DND-41 (cell line): ENCODE measurements at regions not wholly inside any gene's neighbourhood (a gene's known extent, or its start where the extent isn't known, plus 50 kb on each side); places are given as distances from the start of the nearest gene placed in this dataset.

Experiments
- CTCF ChIP-seq: IDR thresholded peaks from 2 replicates; pipeline ENCODE4 v1.5.1; 2012; ENCODE audit warnings: borderline replicate concordance, low read length, moderate library complexity, mild to moderate bottlenecking; ENCODE audit not compliant: poor library complexity, severe bottlenecking; ENCODE audit errors: extremely low read depth
- EZH2 ChIP-seq: IDR thresholded peaks from 3 replicates; pipeline ENCODE4 v1.6.1; 2012; ENCODE audit warnings: borderline replicate concordance, low read depth, mild to moderate bottlenecking, moderate library complexity, low read length, inconsistent platforms; ENCODE audit not compliant: severe bottlenecking

DNA sequence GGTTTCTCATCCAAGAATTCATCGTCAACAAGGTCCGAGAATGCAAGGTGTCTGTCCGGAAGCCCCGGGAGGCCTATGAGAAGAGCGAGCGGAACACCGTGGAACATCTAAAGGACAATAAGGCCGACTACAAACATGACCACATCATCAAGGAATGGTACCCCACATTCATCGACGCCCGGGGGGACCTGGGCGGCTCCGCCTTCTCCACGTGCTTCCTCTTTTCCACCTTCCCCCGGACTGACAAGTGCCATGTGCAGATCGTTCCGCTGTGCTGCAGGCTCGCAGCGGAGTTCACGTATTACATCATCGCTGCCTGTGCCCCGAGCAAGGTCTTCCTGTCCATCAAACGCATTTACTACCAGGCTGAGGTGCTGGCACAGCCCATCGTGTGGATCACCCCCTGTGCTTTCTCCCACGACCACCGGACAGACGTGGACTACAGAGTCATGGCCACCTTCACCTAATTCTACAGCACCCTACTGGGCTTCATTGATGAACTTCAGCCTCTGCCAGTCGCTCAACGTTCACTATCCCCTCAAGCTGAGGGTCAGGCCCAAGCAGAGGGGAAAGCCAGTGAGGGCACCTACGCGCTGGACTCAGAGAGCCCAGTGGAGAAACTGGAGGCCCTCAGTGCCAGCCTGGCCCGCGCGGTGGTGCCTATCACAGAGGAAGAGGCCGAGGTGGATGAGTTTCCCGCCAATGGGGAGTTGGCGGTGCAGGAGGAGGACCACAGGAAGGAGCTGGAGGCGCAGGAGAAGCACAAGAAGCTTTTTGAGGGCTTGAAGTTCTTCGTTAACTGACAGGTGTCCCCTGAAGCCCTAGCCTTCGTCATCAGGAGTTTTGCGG, 125.9 kb upstream of the PABPC4L start:
- no peak for TF ChIP-seq CTCF
- TF ChIP-seq EZH2 = no peak
